GM12891 (cell line): ENCODE measurements at regions not wholly inside any gene's neighbourhood (a gene's known extent, or its start where the extent isn't known, plus 50 kb on each side); places are given as distances from the start of the nearest gene placed in this dataset.

Experiments
- PAX5 ChIP-seq: IDR thresholded peaks from 2 replicates; pipeline ENCODE4 v1.6.1; 2011; ENCODE audit warnings: low read length, moderate library complexity, mild to moderate bottlenecking; ENCODE audit not compliant: insufficient read depth, severe bottlenecking
- POLR2A ChIP-seq: IDR thresholded peaks from 2 replicates; pipeline ENCODE4 v1.6.1; 2011; ENCODE audit warnings: low read depth, low read length, control low read depth
- POLR2AphosphoS5 ChIP-seq: IDR thresholded peaks from 2 replicates; pipeline ENCODE4 v1.6.1; 2011; ENCODE audit warnings: low read depth, low read length, control low read depth
- POU2F2 ChIP-seq: IDR thresholded peaks from 2 replicates; pipeline ENCODE4 v1.6.1; 2011; ENCODE audit warnings: low read depth, mild to moderate bottlenecking, control low read depth, low read length, moderate library complexity
- SPI1 ChIP-seq: IDR thresholded peaks from 2 replicates; pipeline ENCODE4 v1.6.1; 2011; ENCODE audit warnings: low read depth, low read length, control low read depth
- TAF1 ChIP-seq: IDR thresholded peaks from 2 replicates; pipeline ENCODE4 v1.6.1; 2011; ENCODE audit warnings: low read depth, low read length, control low read depth

- TF ChIP-seq POLR2A (no peak), POLR2AphosphoS5 (no peak), TAF1 (no peak), SPI1 (no peak), POU2F2 (no peak), PAX5 (no peak)
These were observed 284.9 kb upstream of the ADAMTS5 start for GRCh38 chr21:27251752-27252151.
